ENCODE measurements at regions not wholly inside any gene's neighbourhood (a gene's known extent, or its start where the extent isn't known, plus 50 kb on each side); places are given as distances from the start of the nearest gene placed in this dataset.

- TF ChIP-seq GATA3 (IDR thresholded peaks at IDR 0.05; ENCODE audit: low read depth, low read length): no peak
- no peak for TF ChIP-seq GATA2 (IDR thresholded peaks at IDR 0.05; ENCODE audit: low read depth, low read length)
Observed at GRCh38 chr3:194880940-194881925, 195.6 kb downstream of the FAM43A start.

Measured in SH-SY5Y (cell line).